Lung (tissue), 11 donors: ENCODE measurements at regions not wholly inside any gene's neighbourhood (a gene's known extent, or its start where the extent isn't known, plus 50 kb on each side); places are given as distances from the start of the nearest gene placed in this dataset.

Experiments
- ATAC-seq: fragments of 200-7000 bp; cut with Tn5 transposase; one replicate; pipeline ENCODE4 v1.9.1; 2020; ENCODE audit warnings: moderate number of reproducible peaks; ENCODE audit not compliant: insufficient read depth, low FRiP score
- DNase-seq, 3 donors: peaks; one replicate each; pipeline ENCODE4 v3.0.0-alpha.2; 2013 to 2017
- H3K27ac ChIP-seq, 2 donors: one replicate each; pipeline ENCODE4 v1.5.1; 2013; ENCODE audit warnings: mild to moderate bottlenecking in 2 of 2, moderate library complexity in 2 of 2, control low read depth in 1 of 2, inconsistent platforms in 1 of 2, low read depth in 1 of 2, low read length in 1 of 2
- H3K27me3 ChIP-seq, 3 donors: one replicate each; pipeline ENCODE4 v1.5.1; 2013; ENCODE audit warnings: low read length in 2 of 3; ENCODE audit not compliant: control insufficient read depth in 3 of 3, insufficient read depth in 3 of 3
- H3K36me3 ChIP-seq, 4 donors: one replicate each; pipeline ENCODE4 v1.5.1; 2013; ENCODE audit warnings: low read length in 4 of 4, mild to moderate bottlenecking in 1 of 4, moderate library complexity in 1 of 4; ENCODE audit not compliant: control insufficient read depth in 4 of 4, insufficient read depth in 4 of 4
- H3K4me1 ChIP-seq, 5 donors: one replicate each; pipeline ENCODE4 v1.5.1; 2013; ENCODE audit warnings: low read length in 5 of 5, mild to moderate bottlenecking in 2 of 5, moderate library complexity in 1 of 5; ENCODE audit not compliant: control insufficient read depth in 5 of 5, insufficient read depth in 5 of 5
- H3K4me3 ChIP-seq: one replicate; pipeline ENCODE4 v1.5.1; 2013; ENCODE audit warnings: mild to moderate bottlenecking, control low read depth, moderate library complexity
- H3K9ac ChIP-seq, 2 donors: one replicate each; pipeline ENCODE4 v1.5.1; 2013; ENCODE audit warnings: low read length in 2 of 2, control low read depth in 1 of 2; ENCODE audit not compliant: insufficient read depth in 1 of 2
- H3K9me3 ChIP-seq, 4 donors: one replicate each; pipeline ENCODE4 v1.5.1; 2013; ENCODE audit warnings: low read length in 3 of 4, mild to moderate bottlenecking in 1 of 4, moderate library complexity in 1 of 4; ENCODE audit not compliant: control insufficient read depth in 4 of 4, insufficient read depth in 3 of 4
- WGBS, 2 donors: extraction: QIAGEN DNeasy Blood & Tissue Kit; methylation state at CpG; one replicate each; pipeline ENCODE4 v1.1.7; 2013; 5-methylcytosine and 5-hydroxymethylcytosine counted together
- TF ChIP-seq, protein P1 (sequence below): IDR thresholded peaks from 2 replicates; pipeline ENCODE4 v1.5.1; 2012; ENCODE audit warnings: mild to moderate bottlenecking; ENCODE audit errors: control extremely low read depth, extremely low read depth
- donor health status: control.
- donor health status: control.
- donor health status: Bipolar disorder and iron deficiency.
- donor health status: healthy.
- donor health status: DM: yes; HTN: yes; CAD: no.

DNA sequence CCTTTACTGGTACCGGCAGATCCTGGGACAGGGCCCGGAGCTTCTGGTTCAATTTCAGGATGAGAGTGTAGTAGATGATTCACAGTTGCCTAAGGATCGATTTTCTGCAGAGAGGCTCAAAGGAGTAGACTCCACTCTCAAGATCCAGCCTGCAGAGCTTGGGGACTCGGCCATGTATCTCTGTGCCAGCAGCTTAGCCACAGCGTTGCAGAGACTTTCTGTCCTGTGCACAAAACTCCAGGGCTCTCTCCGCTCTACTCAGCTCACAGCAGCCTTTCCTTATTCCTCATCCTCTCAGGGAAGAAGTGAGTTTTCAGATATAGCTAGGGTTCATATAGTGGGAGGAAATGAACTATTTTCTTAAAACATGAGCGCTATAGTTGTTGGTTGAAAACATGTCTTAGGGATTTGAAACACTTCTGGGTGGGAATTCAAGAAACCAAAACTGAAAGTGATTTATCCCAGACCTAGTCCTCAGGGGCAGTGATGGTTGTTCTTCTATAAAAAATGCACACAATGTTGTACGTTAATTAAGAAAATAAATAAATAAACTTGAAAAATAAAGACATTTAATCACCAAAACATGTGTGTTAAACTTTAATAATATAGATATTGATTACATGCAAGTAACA is 150.2 kb upstream of the PRSS58 start:
- H3K27me3 ChIP-seq, result no peaks in the 10 kb centered on the region
- peak in 2 of 3 donors; percentile 7 to 51 for DNase-seq
- no peak overlapping the region for H3K9ac ChIP-seq
- no peaks in the 10 kb centered on the region for H3K4me1 ChIP-seq
- TF ChIP-seq, protein P1, sequence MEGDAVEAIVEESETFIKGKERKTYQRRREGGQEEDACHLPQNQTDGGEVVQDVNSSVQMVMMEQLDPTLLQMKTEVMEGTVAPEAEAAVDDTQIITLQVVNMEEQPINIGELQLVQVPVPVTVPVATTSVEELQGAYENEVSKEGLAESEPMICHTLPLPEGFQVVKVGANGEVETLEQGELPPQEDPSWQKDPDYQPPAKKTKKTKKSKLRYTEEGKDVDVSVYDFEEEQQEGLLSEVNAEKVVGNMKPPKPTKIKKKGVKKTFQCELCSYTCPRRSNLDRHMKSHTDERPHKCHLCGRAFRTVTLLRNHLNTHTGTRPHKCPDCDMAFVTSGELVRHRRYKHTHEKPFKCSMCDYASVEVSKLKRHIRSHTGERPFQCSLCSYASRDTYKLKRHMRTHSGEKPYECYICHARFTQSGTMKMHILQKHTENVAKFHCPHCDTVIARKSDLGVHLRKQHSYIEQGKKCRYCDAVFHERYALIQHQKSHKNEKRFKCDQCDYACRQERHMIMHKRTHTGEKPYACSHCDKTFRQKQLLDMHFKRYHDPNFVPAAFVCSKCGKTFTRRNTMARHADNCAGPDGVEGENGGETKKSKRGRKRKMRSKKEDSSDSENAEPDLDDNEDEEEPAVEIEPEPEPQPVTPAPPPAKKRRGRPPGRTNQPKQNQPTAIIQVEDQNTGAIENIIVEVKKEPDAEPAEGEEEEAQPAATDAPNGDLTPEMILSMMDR, result no peak
- H3K9me3 ChIP-seq, result no peaks in the 10 kb centered on the region
- no peaks in the 10 kb centered on the region for H3K36me3 ChIP-seq
- no peak for ATAC-seq
- H3K4me3 ChIP-seq, result no peak overlapping the region
- no peak overlapping the region for H3K27ac ChIP-seq
- WGBS, 2 donors, result 71 to 79% methylated on average over 8 of the region's 8 CpGs

DNA sequence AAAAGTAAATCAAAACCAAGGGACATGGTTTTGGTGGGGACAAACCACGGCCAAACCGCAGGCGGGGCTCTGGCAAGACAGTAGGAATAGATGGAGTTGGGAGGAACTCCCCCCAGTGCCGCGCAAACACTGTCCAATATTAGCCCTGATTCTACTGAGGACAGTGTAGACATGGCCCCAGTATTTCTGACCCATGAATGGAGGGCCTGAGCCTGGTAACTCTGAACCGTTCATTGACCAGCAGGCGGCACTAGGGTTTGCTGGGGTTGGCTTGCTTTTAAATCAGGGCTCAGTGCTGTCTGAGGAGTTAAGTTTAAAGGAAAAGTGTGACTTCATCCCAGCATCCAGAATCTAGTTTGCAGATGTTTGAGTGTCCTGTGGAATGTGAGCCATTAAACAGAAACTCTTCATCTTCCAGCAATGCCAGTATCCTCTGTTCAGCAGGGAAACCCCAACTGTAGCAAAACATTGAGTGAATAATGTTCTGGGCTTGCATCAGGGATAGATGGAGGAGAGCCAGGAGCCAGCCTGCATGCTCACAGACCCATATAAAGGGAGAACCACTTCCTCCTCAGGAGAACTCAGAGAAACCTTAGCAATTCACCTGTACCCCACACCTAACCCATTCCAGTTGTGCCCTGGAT is 147.4 kb upstream of the PRSS58 start:
- no peak overlapping the region for H3K9ac ChIP-seq
- ATAC-seq (no peak), DNase-seq (no peak)
- no peaks in the 10 kb centered on the region for H3K4me1 ChIP-seq
- 91 to 94% methylated on average over 7 of the region's 7 CpGs for WGBS, 2 donors
- H3K36me3 ChIP-seq, result no peaks in the 10 kb centered on the region
- H3K4me3 ChIP-seq, result no peak overlapping the region
- H3K9me3 ChIP-seq, result no peaks in the 10 kb centered on the region
- no peaks in the 10 kb centered on the region for H3K27me3 ChIP-seq
- TF ChIP-seq, protein P1, result no peak
- no peak overlapping the region for H3K27ac ChIP-seq

DNA sequence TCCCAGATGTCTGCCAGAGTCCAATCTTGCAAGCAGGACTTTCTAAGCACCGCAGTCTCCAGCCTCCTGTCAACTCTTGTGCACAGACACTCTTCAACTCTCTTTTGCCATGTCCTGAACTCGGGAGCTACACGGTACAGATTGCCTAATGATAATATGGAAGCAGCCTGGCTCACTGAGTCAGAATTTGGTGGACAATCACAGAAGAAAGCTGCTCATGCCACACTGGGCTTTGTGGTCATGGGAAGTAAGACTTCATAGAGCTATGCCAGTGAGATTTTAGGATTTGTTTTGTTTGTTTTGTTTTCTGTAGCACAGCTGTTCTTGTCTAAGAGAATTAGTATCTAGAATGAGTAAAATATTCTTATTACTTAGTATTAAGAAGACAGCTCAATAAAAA is 144.1 kb upstream of the PRSS58 start:
- TF ChIP-seq, protein P1, result no peak
- ATAC-seq (no peak), DNase-seq (no peak)
- Histone ChIP-seq H3K9me3 (no peaks in the 10 kb centered on the region), H3K36me3 (no peaks in the 10 kb centered on the region), H3K4me1 (no peaks in the 10 kb centered on the region), H3K4me3 (no peak overlapping the region), H3K9ac (no peak overlapping the region), H3K27ac (no peak overlapping the region), H3K27me3 (no peaks in the 10 kb centered on the region)
- 78 to 88% methylated on average over 3 of the region's 3 CpGs for WGBS, 2 donors
